GM12878 (cell line): ENCODE measurements at regions not wholly inside any gene's neighbourhood (a gene's known extent, or its start where the extent isn't known, plus 50 kb on each side); places are given as distances from the start of the nearest gene placed in this dataset.

Source experiments
- CTCF ChIP-seq, 3 experiments: IDR thresholded peaks in 2 of 3; conservative IDR thresholded peaks in 1 of 3; 2 replicates each; pipeline ENCODE4 v1.5.1; 2011; ENCODE audit warnings: low read depth in 3 of 3, low read length in 3 of 3, mild to moderate bottlenecking in 3 of 3, control low read depth in 2 of 3, moderate library complexity in 2 of 3, inconsistent platforms in 1 of 3, mixed read lengths in 1 of 3; ENCODE audit not compliant: control insufficient read depth in 2 of 3, insufficient read depth in 1 of 3; ENCODE audit errors: extremely low read depth in 1 of 3
- MXI1 ChIP-seq: fragments of 150-350 bp; IDR thresholded peaks from 2 replicates; pipeline ENCODE4 v1.6.1; 2011; ENCODE audit warnings: low read depth, mild to moderate bottlenecking, inconsistent platforms, low read length, improper control_type of control experiment
- NR2C2 ChIP-seq: IDR thresholded peaks from 2 replicates; pipeline ENCODE4 v1.6.1; 2011; ENCODE audit warnings: borderline replicate concordance, low read depth; ENCODE audit not compliant: control insufficient read depth, insufficient read length
- POLR2A ChIP-seq: IDR thresholded peaks from 2 replicates; pipeline ENCODE4 v1.6.1; 2011; ENCODE audit warnings: low read depth, mild to moderate bottlenecking, low read length
- SMC3 ChIP-seq: IDR thresholded peaks from 2 replicates; pipeline ENCODE4 v1.6.1; 2011; ENCODE audit warnings: low read length, improper control_type of control experiment, borderline replicate concordance
- TAF1 ChIP-seq: IDR thresholded peaks from 2 replicates; pipeline ENCODE4 v1.6.1; 2011; ENCODE audit warnings: mild to moderate bottlenecking, low read depth, low read length, borderline replicate concordance
- TARDBP ChIP-seq: IDR thresholded peaks from 2 replicates; pipeline ENCODE4 v1.6.1; 2016; ENCODE audit warnings: borderline replicate concordance
- YY1 ChIP-seq: IDR thresholded peaks from 2 replicates; pipeline ENCODE4 v1.6.1; 2011; ENCODE audit warnings: low read depth, mild to moderate bottlenecking, low read length
- ZNF217 ChIP-seq: fragments of 450-650 bp; IDR thresholded peaks from 2 replicates; pipeline ENCODE4 v1.6.1; 2017; ENCODE audit warnings: antibody characterized with exemption, mild to moderate bottlenecking
- TF ChIP-seq, protein P1 (sequence below): IDR thresholded peaks from 2 replicates; pipeline ENCODE4 v1.6.1; 2012; ENCODE audit warnings: mild to moderate bottlenecking, low read depth, low read length

GRCh38 chr6:167652701-167653095 is 174.0 kb upstream of the AFDN start:
- TF ChIP-seq NR2C2 (no peak), ZNF217 (no peak), CTCF (IDR thresholded peaks at IDR 0.05 in 2 of 3, conservative IDR thresholded peaks at IDR 0.05 in 1 of 3; ENCODE audit: control insufficient read depth in 2 of 3, extremely low read depth in 1 of 3, insufficient read depth in 1 of 3, low read depth in 3 of 3, low read length in 3 of 3) (no peak), YY1 (no peak), SMC3 (no peak), POLR2A (no peak), TAF1 (no peak), TARDBP (no peak), MXI1 (no peak)
- TF ChIP-seq, protein P1, sequence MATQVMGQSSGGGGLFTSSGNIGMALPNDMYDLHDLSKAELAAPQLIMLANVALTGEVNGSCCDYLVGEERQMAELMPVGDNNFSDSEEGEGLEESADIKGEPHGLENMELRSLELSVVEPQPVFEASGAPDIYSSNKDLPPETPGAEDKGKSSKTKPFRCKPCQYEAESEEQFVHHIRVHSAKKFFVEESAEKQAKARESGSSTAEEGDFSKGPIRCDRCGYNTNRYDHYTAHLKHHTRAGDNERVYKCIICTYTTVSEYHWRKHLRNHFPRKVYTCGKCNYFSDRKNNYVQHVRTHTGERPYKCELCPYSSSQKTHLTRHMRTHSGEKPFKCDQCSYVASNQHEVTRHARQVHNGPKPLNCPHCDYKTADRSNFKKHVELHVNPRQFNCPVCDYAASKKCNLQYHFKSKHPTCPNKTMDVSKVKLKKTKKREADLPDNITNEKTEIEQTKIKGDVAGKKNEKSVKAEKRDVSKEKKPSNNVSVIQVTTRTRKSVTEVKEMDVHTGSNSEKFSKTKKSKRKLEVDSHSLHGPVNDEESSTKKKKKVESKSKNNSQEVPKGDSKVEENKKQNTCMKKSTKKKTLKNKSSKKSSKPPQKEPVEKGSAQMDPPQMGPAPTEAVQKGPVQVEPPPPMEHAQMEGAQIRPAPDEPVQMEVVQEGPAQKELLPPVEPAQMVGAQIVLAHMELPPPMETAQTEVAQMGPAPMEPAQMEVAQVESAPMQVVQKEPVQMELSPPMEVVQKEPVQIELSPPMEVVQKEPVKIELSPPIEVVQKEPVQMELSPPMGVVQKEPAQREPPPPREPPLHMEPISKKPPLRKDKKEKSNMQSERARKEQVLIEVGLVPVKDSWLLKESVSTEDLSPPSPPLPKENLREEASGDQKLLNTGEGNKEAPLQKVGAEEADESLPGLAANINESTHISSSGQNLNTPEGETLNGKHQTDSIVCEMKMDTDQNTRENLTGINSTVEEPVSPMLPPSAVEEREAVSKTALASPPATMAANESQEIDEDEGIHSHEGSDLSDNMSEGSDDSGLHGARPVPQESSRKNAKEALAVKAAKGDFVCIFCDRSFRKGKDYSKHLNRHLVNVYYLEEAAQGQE = no peak
